Thymus (tissue), 11 donors: ENCODE measurements at regions not wholly inside any gene's neighbourhood (a gene's known extent, or its start where the extent isn't known, plus 50 kb on each side); places are given as distances from the start of the nearest gene placed in this dataset.

Experiments
- DNase-seq, 9 donors: peaks; one replicate each; pipeline ENCODE4 v3.0.0-alpha.2; 2013; ENCODE audit warnings: low spot score in 9 of 9, low read depth in 6 of 9, missing footprints in 1 of 9
- H3K27ac ChIP-seq, 2 donors: one replicate each; pipeline ENCODE4 v1.5.1; 2013; ENCODE audit warnings: control low read depth in 1 of 2, low read depth in 1 of 2, low read length in 1 of 2, mild to moderate bottlenecking in 1 of 2, moderate library complexity in 1 of 2
- H3K27me3 ChIP-seq, 2 donors: one replicate each; pipeline ENCODE4 v1.5.1; 2013; ENCODE audit warnings: low read length in 1 of 2; ENCODE audit not compliant: control insufficient read depth in 2 of 2, insufficient read depth in 1 of 2
- H3K36me3 ChIP-seq, 2 donors: one replicate each; pipeline ENCODE4 v1.5.1; 2013; ENCODE audit warnings: low read length in 1 of 2, mild to moderate bottlenecking in 1 of 2, moderate library complexity in 1 of 2; ENCODE audit not compliant: control insufficient read depth in 2 of 2, insufficient read depth in 2 of 2
- H3K4me1 ChIP-seq, 2 donors: one replicate each; pipeline ENCODE4 v1.5.1; 2013; ENCODE audit warnings: low read length in 2 of 2; ENCODE audit not compliant: control insufficient read depth in 2 of 2, insufficient read depth in 2 of 2
- H3K4me3 ChIP-seq, 2 donors: one replicate each; pipeline ENCODE4 v1.5.1; 2013; ENCODE audit warnings: low read length in 2 of 2, control low read depth in 1 of 2, mild to moderate bottlenecking in 1 of 2
- H3K9me3 ChIP-seq, 2 donors: one replicate each; pipeline ENCODE4 v1.5.1; 2013; ENCODE audit warnings: low read length in 1 of 2, mild to moderate bottlenecking in 1 of 2; ENCODE audit not compliant: control insufficient read depth in 2 of 2, insufficient read depth in 1 of 2
- WGBS: extraction: QIAGEN DNeasy Blood & Tissue Kit; methylation state at CpG from one replicate; pipeline ENCODE4 v1.1.7; 2013; 5-methylcytosine and 5-hydroxymethylcytosine counted together
- donor health status: healthy.

GRCh38 chr2:235390108-235390815 is 103.6 kb upstream of the AGAP1 start:
- WGBS, result 45% methylated on average over 13 of the region's 13 CpGs
- H3K9me3 ChIP-seq, result peaks cover 0 to 6% of the 10 kb centered on the region in 2 donors
- no peak overlapping the region for H3K27ac ChIP-seq
- peak in 2 of 9 donors; percentile 4 to 42 for DNase-seq
- no peaks in the 10 kb centered on the region for H3K27me3 ChIP-seq
- no peaks in the 10 kb centered on the region for H3K4me1 ChIP-seq
- H3K36me3 ChIP-seq, result no peaks in the 10 kb centered on the region
- H3K4me3 ChIP-seq, result no peak overlapping the region

GRCh38 chr2:235390816-235391194 is 103.0 kb upstream of the AGAP1 start:
- no peak overlapping the region for H3K27ac ChIP-seq
- H3K36me3 ChIP-seq, result no peaks in the 10 kb centered on the region
- H3K4me3 ChIP-seq, result no peak overlapping the region
- no peak for DNase-seq
- H3K4me1 ChIP-seq, result no peaks in the 10 kb centered on the region
- H3K9me3 ChIP-seq, result peaks cover 0 to 6% of the 10 kb centered on the region in 2 donors
- no peaks in the 10 kb centered on the region for H3K27me3 ChIP-seq
- WGBS, result 73% methylated on average over 10 of the region's 10 CpGs

GRCh38 chr2:235391921-235392615 is 101.8 kb upstream of the AGAP1 start:
- Histone ChIP-seq H3K27me3 (no peaks in the 10 kb centered on the region), H3K27ac (no peak overlapping the region), H3K4me3 (no peak overlapping the region), H3K36me3 (no peaks in the 10 kb centered on the region), H3K4me1 (no peaks in the 10 kb centered on the region), H3K9me3 (peaks cover 0 to 6% of the 10 kb centered on the region in 2 donors)
- DNase-seq, result no peak
- 92% methylated on average over 28 of the region's 28 CpGs for WGBS

DNA sequence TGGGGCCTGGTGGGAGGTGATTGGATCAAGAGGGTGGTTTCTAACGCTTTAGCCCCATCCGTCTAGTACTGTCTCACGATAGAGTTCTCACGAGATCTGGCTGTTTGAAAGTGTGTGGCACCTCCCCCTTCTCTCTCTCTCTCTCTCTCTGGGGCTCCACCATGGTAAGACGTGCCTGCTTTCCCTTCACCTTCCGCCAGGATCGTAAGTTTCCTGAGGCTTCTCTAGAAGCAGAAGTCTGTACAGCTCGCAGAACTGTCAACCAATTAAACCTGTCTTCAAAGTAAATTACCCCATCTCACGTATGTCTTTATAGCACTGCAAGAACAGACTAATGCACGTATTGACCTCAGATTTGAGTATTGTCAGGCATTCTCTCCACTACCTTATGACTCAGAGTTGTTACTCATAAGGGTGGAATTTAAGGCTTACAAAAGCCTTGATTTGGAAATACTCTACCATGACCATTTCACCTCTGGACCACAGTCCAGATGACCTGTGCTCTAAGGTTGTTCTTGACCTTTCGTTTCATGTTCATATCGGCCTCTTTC is 99.5 kb upstream of the AGAP1 start:
- H3K27me3 ChIP-seq, result no peaks in the 10 kb centered on the region
- H3K4me3 ChIP-seq, result no peak overlapping the region
- no peak for DNase-seq
- H3K9me3 ChIP-seq, result peaks cover 0 to 6% of the 10 kb centered on the region in 2 donors
- no peaks in the 10 kb centered on the region for H3K36me3 ChIP-seq
- H3K4me1 ChIP-seq, result no peaks in the 10 kb centered on the region
- WGBS, result 92% methylated on average over 12 of the region's 12 CpGs
- no peak overlapping the region for H3K27ac ChIP-seq

DNA sequence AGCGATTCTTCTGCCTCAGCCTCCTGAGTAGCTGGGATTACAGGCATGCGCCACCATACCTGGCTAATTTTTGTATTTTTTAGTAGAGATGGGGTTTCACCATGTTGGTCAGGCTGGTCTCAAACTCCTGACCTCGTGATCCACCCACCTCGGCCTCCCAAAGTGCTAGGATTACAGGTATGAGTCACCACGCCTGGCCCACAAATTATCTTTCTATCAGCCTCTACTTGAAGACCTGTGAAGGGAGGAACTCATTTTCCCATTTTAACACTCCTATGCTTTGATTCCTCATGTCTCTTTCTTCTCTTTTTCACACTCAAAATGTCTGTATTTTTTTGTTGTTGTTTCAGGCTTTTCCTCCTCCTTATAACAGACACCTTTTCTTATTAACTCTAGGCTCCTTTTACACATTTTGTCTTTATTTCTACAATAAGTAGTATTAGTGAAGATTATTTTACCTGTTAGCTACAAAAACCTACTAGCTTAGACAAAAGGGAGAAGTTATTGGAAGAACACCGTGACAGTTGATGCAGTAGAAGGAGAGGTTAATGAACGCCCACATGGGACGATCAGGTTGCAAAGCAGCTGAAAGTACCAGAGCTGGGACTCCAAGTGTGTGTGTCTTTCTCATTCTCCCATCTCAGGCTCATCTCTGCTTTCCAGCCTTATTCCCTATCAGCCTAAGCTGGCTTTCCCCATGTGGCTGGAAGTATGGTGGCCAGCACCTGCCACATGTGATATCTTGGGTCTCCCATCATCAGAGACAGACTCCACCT is 97.6 kb upstream of the AGAP1 start:
- H3K36me3 ChIP-seq, result no peaks in the 10 kb centered on the region
- H3K4me3 ChIP-seq, result no peak overlapping the region
- WGBS, result 91% methylated on average over 7 of the region's 8 CpGs
- H3K9me3 ChIP-seq, result no peaks in the 10 kb centered on the region
- no peak for DNase-seq
- H3K27ac ChIP-seq, result no peak overlapping the region
- no peaks in the 10 kb centered on the region for H3K27me3 ChIP-seq
- H3K4me1 ChIP-seq, result no peaks in the 10 kb centered on the region

GRCh38 chr2:235398321-235398720 is 95.5 kb upstream of the AGAP1 start:
- WGBS, result 89% methylated on average over 2 of the region's 2 CpGs
- DNase-seq, result no peak
- Histone ChIP-seq H3K9me3 (no peaks in the 10 kb centered on the region), H3K27me3 (no peaks in the 10 kb centered on the region), H3K4me3 (no peak overlapping the region), H3K4me1 (no peaks in the 10 kb centered on the region), H3K36me3 (no peaks in the 10 kb centered on the region), H3K27ac (no peak overlapping the region)

- Histone ChIP-seq H3K4me3 (no peak overlapping the region), H3K4me1 (no peaks in the 10 kb centered on the region), H3K36me3 (no peaks in the 10 kb centered on the region), H3K27me3 (no peaks in the 10 kb centered on the region), H3K9me3 (no peaks in the 10 kb centered on the region), H3K27ac (no peak overlapping the region)
- no peak for DNase-seq
- WGBS, result 85% methylated on average over 1 of the region's 1 CpG
Observed at GRCh38 chr2:235399895-235400294, 93.9 kb upstream of the AGAP1 start.

DNA sequence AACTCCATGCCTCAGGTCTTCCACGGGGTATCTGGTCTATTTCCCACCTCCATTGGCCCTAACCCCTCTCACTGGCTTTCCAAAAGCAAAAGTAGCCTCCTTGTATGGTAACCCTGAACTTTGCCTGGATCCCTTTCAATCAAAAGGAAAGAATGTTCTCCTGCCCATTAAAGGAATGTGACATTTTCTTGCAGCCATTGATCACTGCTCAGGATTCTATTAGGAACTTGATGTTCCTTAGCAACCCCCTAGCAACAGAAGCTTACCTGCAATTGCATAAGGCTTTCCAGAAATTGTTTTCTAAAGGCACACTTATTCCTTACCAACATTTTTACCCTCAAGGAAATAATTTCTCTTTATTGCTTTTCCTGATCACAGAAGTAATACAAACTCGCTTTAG is 91.4 kb upstream of the AGAP1 start:
- H3K4me3 ChIP-seq, result no peak overlapping the region
- no peak for DNase-seq
- H3K4me1 ChIP-seq, result no peaks in the 10 kb centered on the region
- H3K27me3 ChIP-seq, result no peaks in the 10 kb centered on the region
- H3K27ac ChIP-seq, result no peak overlapping the region
- WGBS, result 84% methylated on average over 2 of the region's 2 CpGs
- no peaks in the 10 kb centered on the region for H3K36me3 ChIP-seq
- no peaks in the 10 kb centered on the region for H3K9me3 ChIP-seq
